Tibial nerve (tissue), 4 donors: ENCODE measurements at regions not wholly inside any gene's neighbourhood (a gene's known extent, or its start where the extent isn't known, plus 50 kb on each side); places are given as distances from the start of the nearest gene placed in this dataset.
"Not testable (repeated sequence)": the region's sequence is repeated elsewhere in the genome, so short reads cannot be mapped to it uniquely, and the experiment has no call there.

Source experiments
- DNase-seq, 2 donors: peaks; one replicate each; pipeline ENCODE4 v3.0.0-alpha.2; 2019; ENCODE audit warnings: low spot score in 2 of 2
- H3K27ac ChIP-seq, 4 donors: fragments of 200-600 bp; sonication (generic) in 3 of 4; one replicate each; pipeline ENCODE4 v1.5.1; 2017 to 2019; ENCODE audit warnings: mild to moderate bottlenecking in 1 of 4
- H3K27me3 ChIP-seq, 2 donors: fragments of 200-600 bp; sonication (generic) in 1 of 2; one replicate each; pipeline versions ENCODE4 v1.5.1 to v1.6.0; 2017 to 2019
- H3K36me3 ChIP-seq, 3 donors: fragments of 200-600 bp; sonication (generic); one replicate each; pipeline ENCODE4 v1.5.1; 2018 to 2019
- H3K4me1 ChIP-seq, 4 donors: fragments of 200-600 bp; sonication (generic) in 3 of 4; one replicate each; pipeline ENCODE4 v1.5.1; 2017 to 2019
- H3K4me3 ChIP-seq, 4 donors: fragments of 200-600 bp; sonication (generic) in 3 of 4; one replicate each; pipeline ENCODE4 v1.5.1; 2017 to 2019; ENCODE audit warnings: mild to moderate bottlenecking in 1 of 4, moderate library complexity in 1 of 4
- H3K9me3 ChIP-seq, 4 donors: fragments of 200-600 bp; sonication (generic) in 3 of 4; one replicate each; pipeline ENCODE4 v1.5.1; 2017 to 2019
- EP300 ChIP-seq, 2 donors: sonication (generic); formaldehyde crosslinking; IDR thresholded peaks; one replicate each; pipeline ENCODE4 v1.6.1; 2017; ENCODE audit warnings: antibody characterized with exemption in 2 of 2, mild to moderate bottlenecking in 1 of 2
- POLR2A ChIP-seq, 2 donors: fragments of 450-650 bp; IDR thresholded peaks; one replicate each; pipeline ENCODE4 v1.6.1; 2017; ENCODE audit warnings: antibody characterized with exemption in 2 of 2, mild to moderate bottlenecking in 2 of 2, moderate library complexity in 2 of 2
- WGBS, 2 donors: methylation state at CpG; one replicate each; pipeline ENCODE4 v1.1.5; 2018; 5-methylcytosine and 5-hydroxymethylcytosine counted together
- TF ChIP-seq, protein P1 (sequence below), 5 experiments: fragments of 200-600 bp in 3 of 5; fragments of 450-650 bp in 2 of 5; sonication (generic) in 3 of 5; IDR thresholded peaks; one replicate each; pipeline ENCODE4 v1.5.1; 2016 to 2019; ENCODE audit warnings: antibody characterized with exemption in 5 of 5, mild to moderate bottlenecking in 3 of 5, moderate library complexity in 2 of 5

DNA sequence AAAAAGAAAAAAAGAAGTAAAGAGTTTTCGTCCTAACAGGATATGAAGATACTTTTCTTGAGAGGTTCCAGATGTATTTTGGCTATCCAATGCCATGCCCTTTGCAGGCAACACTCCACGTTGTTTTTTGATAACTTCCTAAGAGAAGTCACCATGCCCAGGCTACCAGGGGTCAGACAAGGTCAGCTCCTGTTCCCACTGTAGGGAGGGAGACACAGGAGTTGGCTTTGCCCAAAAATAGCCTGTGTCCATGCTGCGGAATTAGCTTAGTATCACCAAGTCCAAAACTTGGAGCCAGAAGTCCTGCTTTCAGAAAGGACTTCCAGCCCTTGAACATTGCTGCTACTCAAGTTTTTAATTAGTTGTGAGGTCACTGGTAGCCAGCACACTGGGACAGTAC lies 62.1 kb upstream of the NRIP1 start:
- 42 to 68% methylated on average over 3 of the region's 3 CpGs for WGBS, 2 donors
- TF ChIP-seq POLR2A (IDR thresholded peaks at IDR 0.05) (no peak), EP300 (IDR thresholded peaks at IDR 0.05) (no peak)
- TF ChIP-seq, protein P1, sequence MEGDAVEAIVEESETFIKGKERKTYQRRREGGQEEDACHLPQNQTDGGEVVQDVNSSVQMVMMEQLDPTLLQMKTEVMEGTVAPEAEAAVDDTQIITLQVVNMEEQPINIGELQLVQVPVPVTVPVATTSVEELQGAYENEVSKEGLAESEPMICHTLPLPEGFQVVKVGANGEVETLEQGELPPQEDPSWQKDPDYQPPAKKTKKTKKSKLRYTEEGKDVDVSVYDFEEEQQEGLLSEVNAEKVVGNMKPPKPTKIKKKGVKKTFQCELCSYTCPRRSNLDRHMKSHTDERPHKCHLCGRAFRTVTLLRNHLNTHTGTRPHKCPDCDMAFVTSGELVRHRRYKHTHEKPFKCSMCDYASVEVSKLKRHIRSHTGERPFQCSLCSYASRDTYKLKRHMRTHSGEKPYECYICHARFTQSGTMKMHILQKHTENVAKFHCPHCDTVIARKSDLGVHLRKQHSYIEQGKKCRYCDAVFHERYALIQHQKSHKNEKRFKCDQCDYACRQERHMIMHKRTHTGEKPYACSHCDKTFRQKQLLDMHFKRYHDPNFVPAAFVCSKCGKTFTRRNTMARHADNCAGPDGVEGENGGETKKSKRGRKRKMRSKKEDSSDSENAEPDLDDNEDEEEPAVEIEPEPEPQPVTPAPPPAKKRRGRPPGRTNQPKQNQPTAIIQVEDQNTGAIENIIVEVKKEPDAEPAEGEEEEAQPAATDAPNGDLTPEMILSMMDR (IDR thresholded peaks at IDR 0.05): no peak
- no peaks in the 10 kb centered on the region for H3K27me3 ChIP-seq
- no peaks in the 10 kb centered on the region for H3K9me3 ChIP-seq
- no peaks in the 10 kb centered on the region for H3K36me3 ChIP-seq
- no peak for DNase-seq
- H3K27ac ChIP-seq: no peak overlapping the region
- no peak overlapping the region for H3K4me3 ChIP-seq
- H3K4me1 ChIP-seq: peaks cover 0 to 12% (median 5%) of the 10 kb centered on the region in 4 donors

DNA sequence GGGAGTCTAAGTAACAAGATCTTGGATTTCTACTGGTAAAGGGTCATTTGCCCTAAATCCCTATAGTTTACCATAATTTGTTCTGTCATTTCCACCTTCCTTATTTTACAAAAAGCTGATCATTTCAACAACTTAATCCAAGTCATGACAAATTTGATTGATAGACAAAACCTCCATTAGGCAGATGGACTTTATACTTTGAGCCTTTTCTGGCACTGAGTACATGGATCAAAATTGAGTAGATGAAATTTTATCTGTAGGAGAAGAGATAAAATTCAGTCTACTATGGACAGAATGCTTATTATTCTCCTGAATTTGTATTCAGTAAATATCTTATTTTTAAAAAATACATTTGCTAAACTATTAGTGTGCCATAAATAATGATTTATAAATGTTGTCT lies 62.6 kb upstream of the NRIP1 start:
- H3K9me3 ChIP-seq: no peaks in the 10 kb centered on the region
- DNase-seq: no peak
- TF ChIP-seq EP300 (IDR thresholded peaks at IDR 0.05): no peak
- TF ChIP-seq, protein P1 (IDR thresholded peaks at IDR 0.05): no peak
- TF ChIP-seq POLR2A (IDR thresholded peaks at IDR 0.05): no peak
- peaks cover 0 to 7% (median 2%) of the 10 kb centered on the region in 4 donors for H3K4me1 ChIP-seq
- H3K27ac ChIP-seq: no peak overlapping the region
- no peak overlapping the region for H3K4me3 ChIP-seq
- no peaks in the 10 kb centered on the region for H3K36me3 ChIP-seq
- no peaks in the 10 kb centered on the region for H3K27me3 ChIP-seq

DNA sequence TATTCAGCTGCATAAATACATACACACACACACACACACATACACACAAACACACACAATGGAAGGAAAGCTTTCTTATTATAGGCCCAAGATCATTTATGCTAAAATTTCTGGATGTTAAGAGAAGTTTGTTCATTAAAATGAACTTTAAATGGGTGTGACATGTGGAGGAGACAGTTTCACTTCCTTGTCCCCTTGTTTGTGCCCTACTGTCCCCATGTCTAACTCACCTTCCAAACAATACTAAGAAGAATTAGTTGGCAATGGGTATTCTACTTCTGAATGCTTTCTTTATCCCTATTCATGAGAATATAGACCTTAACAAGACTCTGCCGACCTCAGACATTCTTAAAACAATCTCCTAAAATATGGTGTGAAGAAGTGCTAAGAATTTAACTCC lies 63.5 kb upstream of the NRIP1 start:
- no peaks in the 10 kb centered on the region for H3K27me3 ChIP-seq
- no peak overlapping the region for H3K4me3 ChIP-seq
- H3K27ac ChIP-seq: no peak overlapping the region
- TF ChIP-seq, protein P1 (IDR thresholded peaks at IDR 0.05): no peak
- TF ChIP-seq POLR2A (IDR thresholded peaks at IDR 0.05) (no peak), EP300 (IDR thresholded peaks at IDR 0.05) (no peak)
- H3K36me3 ChIP-seq: no peaks in the 10 kb centered on the region
- no peaks in the 10 kb centered on the region for H3K9me3 ChIP-seq
- no peak for DNase-seq
- H3K4me1 ChIP-seq: peaks cover 0 to 4% (median 1%) of the 10 kb centered on the region in 4 donors
- 23 to 26% methylated on average over 1 of the region's 1 CpG for WGBS, 2 donors

DNA sequence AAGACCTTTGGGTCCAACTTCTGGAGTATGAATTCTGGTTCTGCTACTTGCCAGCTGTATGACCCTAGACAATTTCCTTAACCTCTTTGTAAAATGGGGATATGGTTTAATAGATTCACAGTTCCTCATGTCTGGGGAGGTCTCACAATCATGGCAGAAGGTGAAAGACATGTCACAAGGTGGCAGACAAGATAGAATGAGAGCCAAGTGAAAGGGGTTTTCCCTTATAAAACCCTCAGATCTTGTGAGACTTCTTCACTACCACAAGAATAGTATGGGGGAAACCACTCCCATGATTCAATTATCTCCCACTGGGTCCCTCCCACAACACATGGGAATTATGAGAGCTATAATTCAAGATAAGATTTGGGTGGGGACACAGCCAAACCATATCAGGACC lies 63.9 kb upstream of the NRIP1 start:
- H3K27me3 ChIP-seq, H3K4me1 ChIP-seq, H3K9me3 ChIP-seq, H3K4me3 ChIP-seq, H3K27ac ChIP-seq, H3K36me3 ChIP-seq, DNase-seq: not testable (repeated sequence)

DNA sequence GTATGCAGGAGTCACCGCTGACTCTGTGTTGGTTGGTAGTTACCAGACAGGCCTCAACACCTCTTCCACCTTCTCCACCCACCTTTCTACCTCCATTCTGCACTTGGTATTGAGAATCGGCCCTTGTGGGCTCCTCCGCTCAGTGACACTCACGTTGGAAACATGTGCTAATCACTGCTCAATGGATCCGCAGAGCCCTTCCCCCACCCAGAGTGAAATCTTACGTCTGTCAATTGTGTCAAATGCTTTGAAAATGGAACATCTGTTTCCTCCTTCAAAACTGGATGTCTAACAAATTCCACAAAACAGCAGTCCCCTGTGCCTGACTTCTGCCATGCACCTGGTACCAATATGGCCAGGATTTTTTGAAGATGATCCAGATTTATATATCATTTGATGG lies 65.5 kb upstream of the NRIP1 start:
- TF ChIP-seq EP300 (IDR thresholded peaks at IDR 0.05) (no peak), POLR2A (IDR thresholded peaks at IDR 0.05) (no peak)
- TF ChIP-seq, protein P1 (IDR thresholded peaks at IDR 0.05): no peak

DNA sequence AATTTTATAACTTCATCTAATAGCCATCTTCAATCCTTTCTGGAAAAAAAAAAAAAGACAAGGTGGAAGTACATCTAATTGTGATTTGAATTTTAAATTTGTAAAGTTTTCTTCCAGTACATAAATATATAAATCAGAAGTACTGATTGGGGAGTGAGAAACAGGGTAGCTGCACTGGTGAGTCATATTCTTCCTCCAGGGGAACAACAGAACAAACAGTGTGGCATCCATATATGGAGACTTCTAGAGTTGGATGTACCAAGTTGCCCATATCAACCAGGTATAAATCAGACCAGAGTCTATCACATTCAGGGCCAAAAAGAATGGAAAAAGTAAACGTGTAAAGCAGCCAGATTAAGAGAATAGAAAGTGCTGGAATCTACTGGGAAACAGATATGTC lies 66.0 kb upstream of the NRIP1 start:
- Histone ChIP-seq H3K27me3 (no peaks in the 10 kb centered on the region), H3K36me3 (no peaks in the 10 kb centered on the region), H3K4me1 (peaks cover 0 to 4% (median 1%) of the 10 kb centered on the region in 4 donors), H3K9me3 (no peaks in the 10 kb centered on the region), H3K4me3 (no peak overlapping the region), H3K27ac (no peak overlapping the region)
- TF ChIP-seq, protein P1 (IDR thresholded peaks at IDR 0.05): no peak
- TF ChIP-seq POLR2A (IDR thresholded peaks at IDR 0.05): no peak
- TF ChIP-seq EP300 (IDR thresholded peaks at IDR 0.05): no peak
- 38 to 49% methylated on average over 1 of the region's 1 CpG for WGBS, 2 donors
- no peak for DNase-seq

More for the DNA sequence above, 65.5 kb upstream of the NRIP1 start:
- Histone ChIP-seq H3K27me3 (no peaks in the 10 kb centered on the region), H3K9me3 (no peaks in the 10 kb centered on the region), H3K4me1 (peaks cover 0 to 4% (median 1%) of the 10 kb centered on the region in 4 donors), H3K27ac (no peak overlapping the region), H3K36me3 (no peaks in the 10 kb centered on the region), H3K4me3 (no peak overlapping the region)
- 74 to 79% methylated on average over 6 of the region's 6 CpGs for WGBS, 2 donors
- DNase-seq: no peak
